Tongue (tissue), 1 donor: ENCODE measurements at regions not wholly inside any gene's neighbourhood (a gene's known extent, or its start where the extent isn't known, plus 50 kb on each side); places are given as distances from the start of the nearest gene placed in this dataset.
A peak's percentile ranks its signal among the peaks of the same experiment; 100 is the strongest.

Source experiments
- DNase-seq: peaks from one replicate; pipeline ENCODE4 v3.0.0-alpha.2; 2015

DNA sequence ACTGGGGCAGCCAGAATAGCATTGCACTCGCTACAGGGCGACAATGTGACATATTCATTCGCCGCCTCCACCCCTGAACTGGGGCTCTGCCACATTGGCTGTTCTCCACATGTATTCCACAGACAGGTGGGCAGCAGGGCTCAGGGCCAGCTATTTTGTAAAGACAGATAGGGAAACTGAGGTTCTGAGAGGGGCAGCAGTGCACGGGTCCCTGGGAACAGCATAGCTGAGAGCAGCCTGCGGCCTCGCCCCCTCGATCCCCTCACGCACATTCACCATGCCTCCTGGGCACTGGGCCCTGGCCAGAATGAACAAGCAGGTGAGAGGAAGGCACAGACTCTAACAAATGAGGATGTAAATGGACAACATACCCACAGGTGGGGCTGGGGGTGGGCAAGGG is 75.0 kb upstream of the SPATA12 start:
- DNase-seq, result no peak

DNA sequence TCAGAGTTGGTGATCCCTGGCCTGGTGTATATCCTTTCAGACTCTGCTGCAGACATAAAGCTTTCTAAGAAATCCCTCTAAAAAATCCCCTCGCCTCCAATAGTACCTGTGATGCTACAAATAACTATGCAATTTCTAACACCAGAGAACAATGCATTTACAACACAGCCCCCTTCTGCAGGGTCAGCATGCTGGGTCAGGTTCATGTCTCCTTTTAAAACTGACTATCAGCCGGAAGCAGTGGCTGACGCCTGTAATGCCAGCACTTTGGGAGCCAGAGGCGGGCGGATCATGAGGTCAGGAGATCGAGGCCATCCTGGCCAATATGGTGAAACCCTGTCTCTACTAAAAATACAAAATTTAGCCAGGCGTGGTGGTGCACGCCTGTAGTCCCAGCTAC is 77.0 kb upstream of the SPATA12 start:
- DNase-seq, result no peak

DNA sequence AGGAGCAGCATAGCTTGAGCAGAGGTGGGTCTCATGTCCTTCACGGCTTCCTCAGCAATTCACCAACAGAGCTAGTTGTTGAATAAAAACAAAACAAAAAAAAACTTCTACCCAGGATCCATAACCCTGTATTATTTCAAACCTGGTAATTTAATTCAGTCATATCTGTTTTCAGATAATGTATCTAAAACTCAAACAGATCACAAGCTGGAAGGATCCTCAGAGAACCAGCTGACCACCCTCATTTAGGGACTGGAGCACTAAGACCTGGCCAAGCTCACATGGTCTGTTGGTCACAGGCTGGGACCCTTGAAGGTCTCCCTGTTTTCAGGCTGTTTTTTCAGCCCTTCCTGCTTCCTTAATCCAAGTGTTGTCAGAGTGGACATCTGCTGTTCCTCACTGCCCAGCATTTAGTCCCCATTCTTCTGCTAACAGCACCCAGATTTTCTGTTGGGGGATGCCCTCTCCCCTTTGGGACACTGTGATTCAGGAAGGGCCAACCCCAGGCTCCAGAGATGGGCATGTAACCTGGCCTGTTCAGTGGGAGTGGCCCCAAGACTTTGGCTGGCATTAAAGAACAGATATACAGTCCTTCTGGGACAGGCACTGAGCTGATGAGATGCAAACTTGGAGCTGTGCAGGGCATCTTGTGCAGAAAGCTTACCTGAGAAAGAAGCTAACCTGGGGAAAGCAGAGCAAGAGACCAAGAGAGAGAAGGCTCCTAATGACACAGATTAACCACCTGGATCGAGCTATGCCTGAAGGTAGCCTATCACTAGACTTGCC is 78.8 kb upstream of the SPATA12 start:
- no peak for DNase-seq

DNA sequence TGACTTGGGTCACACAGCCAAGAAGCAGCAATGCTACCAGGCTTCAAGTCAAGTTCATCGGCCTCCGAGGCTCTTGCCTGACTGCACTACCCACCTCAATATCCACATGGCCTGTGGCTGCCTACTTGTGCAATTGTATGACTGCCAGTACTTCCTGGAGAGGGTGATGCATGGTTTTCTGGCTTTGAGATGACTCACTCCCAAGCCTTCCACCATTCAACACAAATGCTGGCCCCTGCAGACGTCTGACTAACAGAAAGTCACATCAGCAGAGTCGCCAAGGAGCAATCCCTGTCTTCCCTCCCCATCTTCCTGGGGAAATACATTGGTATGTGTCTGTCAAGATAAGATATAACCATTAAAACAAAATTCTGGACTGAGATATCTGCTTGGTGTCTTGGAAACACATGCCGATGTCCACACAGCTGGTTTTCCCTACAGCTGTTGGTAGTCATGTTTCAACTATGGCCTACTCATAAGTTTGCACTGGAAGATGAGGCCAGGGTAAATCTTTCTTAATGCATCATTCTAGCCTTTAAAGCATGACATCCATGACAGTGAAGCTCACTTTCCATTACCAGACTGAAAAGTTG is 79.6 kb upstream of the SPATA12 start:
- DNase-seq, result peak; percentile 44

DNA sequence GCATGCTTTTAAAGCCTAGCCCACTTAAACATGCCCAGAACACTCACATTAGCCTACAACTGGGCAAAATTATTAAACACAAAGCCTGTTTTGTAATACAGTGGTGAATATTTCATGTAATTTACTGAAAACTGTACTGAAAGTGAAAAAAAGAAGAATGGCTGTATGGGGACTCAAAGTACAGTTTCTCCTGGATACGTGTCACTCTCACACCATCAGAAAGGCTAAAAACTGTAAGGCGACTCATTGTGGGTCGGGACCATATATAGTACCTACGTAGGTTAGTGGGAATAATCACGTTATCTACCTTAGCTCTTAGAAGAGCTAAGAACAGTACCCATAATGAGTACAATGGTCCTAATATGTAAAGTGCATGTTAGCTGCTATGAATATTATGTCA is 80.2 kb upstream of the SPATA12 start:
- no peak for DNase-seq

DNA sequence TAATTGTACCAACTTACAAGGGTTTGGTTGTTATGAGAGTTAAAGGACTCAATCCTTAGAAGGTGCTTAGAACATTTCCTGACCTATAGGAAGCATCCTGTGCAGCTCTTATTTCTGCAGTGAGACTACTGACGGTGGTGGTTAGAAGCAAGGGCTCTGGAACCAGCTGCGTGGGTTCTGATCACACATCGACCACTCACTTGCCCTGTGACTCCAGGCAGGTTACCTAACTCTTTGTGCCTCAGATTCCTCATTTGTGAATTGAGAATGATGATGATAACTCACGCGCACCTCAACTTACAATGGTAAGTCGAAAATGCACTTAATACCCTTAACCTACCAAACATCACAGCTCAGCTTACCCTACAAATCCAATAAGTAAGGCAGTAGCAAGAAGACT is 80.7 kb upstream of the SPATA12 start:
- DNase-seq, result no peak

DNA sequence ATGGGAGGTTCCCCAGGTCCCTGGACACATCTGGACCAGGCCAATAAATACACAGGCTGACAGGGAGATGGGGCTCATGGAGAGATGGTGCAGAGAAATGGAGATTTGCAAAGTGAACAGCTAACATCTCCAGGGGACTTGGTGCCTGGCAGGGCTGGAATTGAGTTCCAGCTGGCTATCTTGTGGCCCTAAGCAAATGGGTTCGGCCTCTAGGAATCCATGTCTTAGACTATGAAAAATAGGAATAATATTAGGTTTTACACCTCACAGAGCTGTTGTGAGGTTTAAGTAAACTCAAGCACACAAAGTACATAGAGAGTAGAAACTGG is 82.9 kb upstream of the SPATA12 start:
- no peak for DNase-seq

DNA sequence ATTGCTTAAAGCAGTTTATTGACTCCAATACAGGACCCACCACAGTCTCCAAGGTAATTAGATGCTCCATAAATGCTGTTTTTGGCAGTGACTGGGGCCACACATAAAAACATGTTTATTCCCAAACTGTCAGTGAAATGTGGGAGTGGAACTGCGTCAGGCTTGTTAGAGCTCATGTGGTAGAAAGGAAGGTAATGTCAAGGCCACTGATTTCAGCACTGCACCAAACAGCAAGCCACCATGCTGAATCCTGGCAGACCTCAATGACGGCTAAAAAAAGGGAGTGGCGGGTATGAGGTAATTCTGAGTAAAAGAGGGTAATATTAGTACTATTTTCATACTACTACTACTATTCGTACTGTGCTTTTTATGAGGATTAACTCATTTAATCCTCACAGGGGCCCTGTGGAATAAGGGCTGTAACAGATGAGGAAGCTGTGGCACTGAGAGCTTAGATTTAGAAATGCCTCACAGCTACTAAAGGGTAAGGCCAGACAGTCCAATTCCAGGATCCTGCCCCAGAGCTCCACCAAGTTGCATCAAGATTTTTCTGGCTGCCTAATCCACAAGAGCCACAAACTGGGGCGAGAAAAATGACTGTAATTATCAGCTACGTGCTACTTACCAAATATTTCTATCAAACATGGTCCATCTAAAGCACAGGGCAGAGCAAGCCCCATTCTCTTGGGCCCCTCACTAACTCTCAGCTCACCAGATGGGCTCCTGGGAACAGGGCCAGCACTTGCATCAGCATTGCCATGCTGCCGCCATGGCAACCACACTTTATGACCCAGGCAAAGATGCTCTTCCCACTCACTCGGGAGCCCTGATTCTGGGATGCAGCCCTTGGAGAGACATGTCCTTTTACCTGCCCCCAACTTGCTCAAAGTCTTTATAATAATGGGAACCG is 83.6 kb upstream of the SPATA12 start:
- DNase-seq, result peak; percentile 72

DNA sequence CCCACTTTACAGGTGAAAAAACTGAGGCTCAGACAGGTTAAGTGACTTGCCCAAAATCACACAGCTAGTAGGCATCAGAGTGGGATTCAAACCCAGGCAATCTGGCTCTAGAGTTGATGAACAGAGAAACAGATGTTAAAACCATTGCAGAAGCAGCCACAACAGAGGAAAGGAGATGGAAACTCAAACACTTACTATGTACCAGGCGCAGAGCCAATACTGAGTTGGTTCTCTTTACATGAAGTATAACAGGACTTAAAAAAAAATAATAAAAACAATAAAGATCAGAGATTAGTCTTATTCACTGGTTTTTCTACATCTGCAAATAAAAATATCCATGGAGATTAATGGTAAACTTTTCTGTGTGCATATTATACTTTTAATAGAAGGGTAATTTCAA is 84.9 kb upstream of the SPATA12 start:
- peak; percentile 50 for DNase-seq

DNA sequence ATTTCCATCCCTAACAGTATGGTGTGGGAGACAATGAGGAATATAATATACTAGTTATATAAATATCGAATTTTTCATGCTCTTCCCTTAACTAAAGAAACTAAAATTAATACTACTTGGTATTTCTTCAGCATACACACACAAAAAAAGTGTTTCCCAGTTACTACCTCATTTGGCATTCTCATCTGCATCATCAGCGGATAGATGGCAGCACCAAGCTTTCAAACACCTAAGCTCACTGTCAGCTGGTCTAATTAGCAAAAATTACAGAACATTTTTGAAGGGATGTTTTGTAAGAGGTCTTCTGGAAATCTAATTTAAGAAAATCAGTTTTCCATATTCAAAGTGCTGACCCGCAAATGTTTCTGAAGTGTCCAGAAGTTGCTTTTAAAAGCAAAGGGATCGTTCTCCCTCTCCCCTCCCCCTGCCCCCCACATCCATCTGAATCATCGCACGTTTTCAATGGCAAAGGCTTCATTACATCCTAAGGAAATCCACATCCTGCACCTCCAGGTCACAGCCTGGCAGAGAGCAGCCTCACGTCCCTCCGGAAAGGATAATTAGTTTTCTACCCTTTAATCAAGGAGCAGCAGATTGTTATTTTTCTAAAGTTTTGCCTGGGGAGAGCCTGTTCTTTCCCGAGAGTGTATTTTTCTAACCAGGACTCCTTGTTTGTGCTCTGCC is 86.1 kb upstream of the SPATA12 start:
- DNase-seq, result no peak

DNA sequence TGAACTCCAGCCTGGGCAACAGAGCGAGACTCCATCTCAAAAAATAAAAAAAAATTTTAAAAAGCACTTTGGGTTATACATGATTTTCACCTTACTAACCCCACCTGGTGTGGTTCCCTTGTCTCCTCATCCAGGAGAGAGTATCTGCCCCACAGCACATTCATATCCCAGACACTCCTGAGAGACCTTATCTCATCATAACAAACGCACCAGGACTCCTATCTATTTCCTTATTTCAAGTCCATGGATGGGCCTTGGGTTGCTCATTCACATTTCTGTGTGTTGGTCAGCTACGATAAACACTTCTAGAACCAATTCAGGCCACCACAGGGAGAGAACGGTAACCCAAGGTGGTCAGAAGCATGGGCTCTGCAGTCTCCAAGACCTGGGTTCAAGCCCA is 88.6 kb upstream of the SPATA12 start:
- DNase-seq, result no peak

DNA sequence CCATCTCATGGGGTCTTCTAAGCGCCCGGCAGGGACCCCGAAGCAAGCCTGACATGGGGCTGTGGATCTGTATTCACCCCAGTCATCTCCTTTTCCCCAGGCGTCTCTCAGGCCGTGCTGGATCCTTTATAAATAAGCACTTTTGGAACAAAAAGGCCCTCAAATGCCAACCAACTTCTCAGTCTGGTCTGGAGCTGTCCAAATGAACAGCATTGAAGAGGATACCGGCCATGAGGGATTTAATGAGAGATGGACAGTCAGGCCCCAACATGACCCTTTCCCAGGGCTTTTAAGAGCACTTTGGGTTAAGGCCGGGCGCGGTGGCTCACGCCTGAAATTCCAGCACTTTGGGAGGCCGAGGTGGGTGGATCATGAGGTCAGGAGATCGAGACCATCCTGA is 89.2 kb upstream of the SPATA12 start:
- DNase-seq, result no peak

DNA sequence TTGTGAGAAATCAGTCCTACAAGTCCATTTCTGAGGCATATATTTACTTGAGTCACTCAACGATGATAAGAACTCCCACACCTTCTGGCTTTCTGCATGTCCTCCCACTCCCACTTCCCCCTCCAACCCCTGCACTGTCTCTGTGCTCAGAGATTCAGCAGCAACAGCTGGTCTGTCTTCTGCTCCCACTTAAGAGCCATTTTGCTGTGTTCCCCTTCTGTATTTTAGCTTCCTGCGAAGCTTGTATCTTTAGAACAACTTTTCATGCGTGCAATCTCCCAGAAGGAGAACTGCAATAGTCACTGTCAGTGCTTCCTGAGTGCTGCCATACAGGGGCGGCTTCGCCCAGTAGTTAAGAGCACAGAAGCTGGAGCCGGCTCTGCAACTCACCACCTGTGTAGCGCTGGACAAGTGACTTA is 90.0 kb upstream of the SPATA12 start:
- DNase-seq, result no peak

DNA sequence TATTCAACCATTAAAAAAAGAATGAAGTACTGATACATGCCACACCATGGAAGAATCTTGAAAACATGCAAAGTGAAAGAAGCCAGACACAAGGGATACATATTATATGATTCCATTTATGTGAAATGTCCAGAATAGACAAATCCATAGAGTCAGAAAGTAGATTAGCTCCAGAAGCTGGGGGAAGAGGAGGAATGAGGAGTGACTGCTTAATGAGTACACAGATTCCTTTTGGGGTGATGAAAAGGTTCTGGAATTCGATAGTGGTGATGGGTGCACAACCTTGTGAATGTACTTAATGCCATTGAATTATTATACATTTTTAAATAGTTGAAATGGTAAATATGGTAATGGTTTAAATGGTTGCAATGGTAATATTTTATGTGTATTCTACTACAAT is 90.6 kb upstream of the SPATA12 start:
- no peak for DNase-seq

DNA sequence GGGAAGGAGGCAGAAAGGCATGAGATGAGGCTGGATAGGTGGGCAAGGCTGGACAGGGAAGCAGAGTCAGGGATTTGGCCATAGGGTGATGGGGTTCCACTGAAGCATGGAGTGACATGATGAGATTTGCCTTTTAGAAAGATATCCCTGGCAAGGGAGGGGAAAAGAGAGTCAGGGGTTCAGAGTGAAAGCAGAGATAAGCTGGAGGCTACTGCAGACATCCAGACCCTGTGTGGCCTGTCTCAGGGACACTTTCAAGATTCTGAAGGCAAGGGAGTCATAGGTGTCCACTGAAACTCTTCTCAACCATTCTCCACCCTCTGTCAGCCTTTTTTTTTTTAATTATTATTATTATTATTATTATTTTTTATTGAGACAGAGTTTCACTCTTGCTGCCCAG is 94.0 kb upstream of the SPATA12 start:
- no peak for DNase-seq

DNA sequence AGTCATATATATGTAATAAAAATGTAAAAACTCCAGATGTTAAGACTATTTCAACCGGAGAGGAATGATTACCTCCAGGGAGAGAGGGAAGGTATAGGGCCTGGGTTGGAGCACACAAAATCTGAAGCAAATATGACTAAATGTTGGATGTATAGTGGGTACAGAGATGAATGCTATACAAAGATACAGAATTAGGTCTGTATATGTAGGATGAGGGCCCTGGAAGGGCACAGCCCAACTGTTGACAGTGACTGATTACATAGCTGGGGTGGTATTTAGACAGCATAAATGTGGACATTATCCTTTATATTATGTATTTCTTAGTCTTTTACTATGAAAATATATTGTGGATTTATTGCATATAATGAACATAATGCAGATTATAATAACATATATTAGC is 94.4 kb upstream of the SPATA12 start:
- DNase-seq, result no peak

DNA sequence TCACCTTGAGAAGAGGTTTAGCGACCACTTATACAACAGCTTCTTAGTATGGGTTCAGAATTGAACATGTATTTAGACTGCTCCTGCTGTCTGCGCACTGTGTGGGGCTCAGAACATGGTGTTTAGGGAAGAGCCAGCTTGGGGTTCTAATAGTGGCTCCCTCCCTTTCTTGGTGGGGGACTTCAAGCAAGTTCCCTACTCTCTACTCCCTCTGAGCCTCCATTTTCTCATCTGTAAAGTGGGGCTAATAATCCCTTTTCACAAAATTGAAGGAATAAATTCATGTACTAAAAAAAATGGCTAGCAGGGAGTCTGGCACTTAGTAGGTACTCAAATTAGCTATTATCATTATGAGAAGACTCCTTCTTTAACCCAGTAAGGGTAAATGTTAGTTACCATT is 97.5 kb upstream of the SPATA12 start:
- DNase-seq, result no peak

DNA sequence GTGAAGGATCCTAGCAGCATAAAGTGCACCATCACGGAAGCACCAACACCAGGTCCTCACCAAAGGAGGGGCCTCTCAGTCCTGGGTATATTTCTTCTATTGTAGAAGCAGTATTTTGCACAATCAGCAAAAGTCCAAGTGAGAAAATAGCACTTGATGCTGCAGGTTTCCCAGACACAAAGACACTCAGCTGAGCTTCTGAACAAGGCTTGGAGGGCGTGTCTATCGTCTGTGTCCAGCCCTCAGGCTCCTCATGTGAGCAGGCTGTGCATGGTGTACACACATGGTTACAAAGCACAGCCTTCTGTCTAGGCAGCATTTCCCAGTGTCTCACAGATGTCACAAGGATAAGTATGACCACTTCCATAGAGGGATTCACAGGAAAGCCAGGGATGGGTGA is 98.3 kb upstream of the SPATA12 start:
- DNase-seq, result no peak

DNA sequence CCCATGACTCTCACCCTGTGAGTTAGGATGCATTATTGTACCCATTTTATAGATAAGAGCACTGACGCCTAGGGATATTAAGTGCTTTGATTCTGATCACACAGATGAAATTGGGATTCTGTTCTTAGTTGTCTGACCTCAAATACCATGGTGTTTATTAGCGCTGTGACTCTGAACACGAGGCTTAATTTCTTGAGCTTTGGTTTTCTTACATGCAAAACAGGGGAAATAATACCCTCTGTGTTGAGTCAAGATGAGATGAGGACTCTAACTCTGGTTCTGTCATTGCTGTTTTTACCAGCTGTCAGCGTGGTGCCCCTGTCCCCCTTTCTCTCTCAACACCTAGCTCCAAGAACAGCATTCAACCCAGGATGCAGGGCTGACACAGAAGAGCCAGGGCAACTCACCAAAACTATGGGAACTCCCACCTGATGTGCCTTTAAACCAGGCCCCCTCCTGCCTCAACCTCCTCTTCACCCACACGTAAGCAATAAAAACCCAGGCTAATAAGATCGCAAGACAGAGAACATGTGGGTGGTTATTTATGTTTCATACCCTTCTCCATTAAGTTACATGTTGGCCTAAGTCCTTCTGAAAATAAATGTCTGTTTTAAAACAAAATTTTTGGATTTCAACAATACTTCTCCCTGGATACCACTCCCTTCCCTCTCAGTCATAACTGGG is 100.1 kb upstream of the SPATA12 start:
- no peak for DNase-seq

DNA sequence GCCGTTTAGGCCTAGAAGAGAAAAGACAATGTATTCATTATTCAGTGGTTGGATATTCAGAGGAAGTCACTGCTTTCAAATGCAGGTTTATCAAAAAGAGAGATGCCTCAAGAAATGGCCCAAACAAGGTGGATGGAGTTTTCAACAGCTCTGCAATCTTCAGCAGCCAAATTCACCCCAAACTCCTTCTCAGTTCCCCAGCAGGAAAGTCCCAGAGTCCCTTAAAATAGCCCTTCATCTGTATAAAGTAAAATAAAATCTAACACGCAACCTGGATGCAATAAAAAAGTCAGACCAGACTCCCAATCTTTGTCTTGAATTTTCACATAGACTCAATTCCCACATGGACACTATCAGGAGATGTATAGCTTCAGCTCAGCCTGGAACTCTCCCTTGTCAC is 101.6 kb upstream of the SPATA12 start:
- DNase-seq, result no peak

DNA sequence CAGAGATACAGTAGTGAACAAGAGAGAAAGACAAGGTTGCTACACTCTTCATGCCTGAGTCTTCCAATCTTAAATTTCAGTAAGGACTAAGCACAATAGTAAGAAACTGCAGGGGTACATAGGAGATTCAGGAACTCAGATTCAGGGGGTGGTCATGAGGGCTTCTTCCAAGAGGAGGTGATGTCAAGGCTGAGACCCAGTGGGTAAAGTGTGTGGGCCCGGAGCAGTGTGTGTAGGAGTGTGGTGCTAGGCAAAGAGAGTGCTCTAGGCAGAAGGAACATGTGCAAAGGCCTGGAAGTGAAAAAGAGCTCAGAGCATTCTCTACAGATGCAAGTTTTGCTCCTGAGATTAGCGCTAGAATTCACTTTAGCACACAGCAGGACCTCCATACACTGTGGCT is 102.9 kb upstream of the SPATA12 start:
- DNase-seq, result no peak

DNA sequence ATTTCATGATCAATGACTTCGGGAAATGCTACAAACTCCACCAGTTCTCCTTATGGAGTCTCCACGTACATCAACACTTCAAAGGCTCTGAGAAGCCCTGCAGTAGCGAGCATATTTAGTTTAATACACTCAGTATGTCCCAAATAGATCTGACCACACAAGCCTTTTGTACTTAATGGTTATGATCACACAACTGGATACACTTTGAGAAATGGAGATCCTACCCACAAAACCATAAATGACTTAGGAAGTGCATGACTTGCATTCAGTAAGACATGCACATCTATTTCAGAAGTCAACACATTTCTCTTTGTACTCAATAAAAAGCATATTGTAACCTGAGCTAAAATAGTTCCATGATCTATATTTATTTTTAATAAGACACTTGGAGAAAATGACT is 103.6 kb upstream of the SPATA12 start:
- no peak for DNase-seq
